ENCODE measurements at regions not wholly inside any gene's neighbourhood (a gene's known extent, or its start where the extent isn't known, plus 50 kb on each side); places are given as distances from the start of the nearest gene placed in this dataset.
"Not testable (repeated sequence)": the region's sequence is repeated elsewhere in the genome, so short reads cannot be mapped to it uniquely, and the experiment has no call there.

- no peak for DNase-seq (ENCODE audit: low read depth)
These were observed 174.3 kb downstream of the CPS1 start for GRCh38 chr2:210730672-210731071.

GRCh38 chr2:210746826-210747225 lies 190.4 kb downstream of the CPS1 start:
- DNase-seq (ENCODE audit: low read depth) = not testable (repeated sequence)

- DNase-seq (ENCODE audit: low read depth) = no peak
These were observed 196.1 kb downstream of the CPS1 start for GRCh38 chr2:210752532-210752931.

GRCh38 chr2:210753386-210753785 lies 197.0 kb downstream of the CPS1 start:
- DNase-seq (ENCODE audit: low read depth) = no peak

GRCh38 chr2:210756855-210757254 lies 200.5 kb downstream of the CPS1 start:
- peak; percentile 1 for DNase-seq (ENCODE audit: low read depth)

- no peak for DNase-seq (ENCODE audit: low read depth)
These were observed 206.5 kb downstream of the CPS1 start for GRCh38 chr2:210762604-210763588.

GRCh38 chr2:210768329-210768910 lies 212.0 kb downstream of the CPS1 start:
- no peak for DNase-seq (ENCODE audit: low read depth)

GRCh38 chr2:210776756-210777155 lies 220.4 kb downstream of the CPS1 start:
- DNase-seq (ENCODE audit: low read depth) = no peak

- DNase-seq (ENCODE audit: low read depth) = no peak
These were observed 225.8 kb downstream of the CPS1 start for GRCh38 chr2:210782222-210782621.

- DNase-seq (ENCODE audit: low read depth) = not testable (repeated sequence)
These were observed 231.4 kb downstream of the CPS1 start for GRCh38 chr2:210787831-210788230.

- DNase-seq (ENCODE audit: low read depth) = no peak
These were observed 235.6 kb downstream of the CPS1 start for GRCh38 chr2:210792000-210792399.

- DNase-seq (ENCODE audit: low read depth) = no peak
These were observed 239.1 kb downstream of the CPS1 start for GRCh38 chr2:210795506-210795905.

GRCh38 chr2:210798180-210798579 lies 241.8 kb downstream of the CPS1 start:
- no peak for DNase-seq (ENCODE audit: low read depth)

- DNase-seq (ENCODE audit: low read depth) = no peak
These were observed 258.0 kb downstream of the CPS1 start for GRCh38 chr2:210814251-210815025.

- no peak for DNase-seq (ENCODE audit: low read depth)
These were observed 260.4 kb downstream of the CPS1 start for GRCh38 chr2:210816769-210817168.

GRCh38 chr2:210818473-210818872 lies 262.1 kb downstream of the CPS1 start:
- no peak for DNase-seq (ENCODE audit: low read depth)

GRCh38 chr2:210833403-210833802 lies 277.0 kb downstream of the CPS1 start:
- no peak for DNase-seq (ENCODE audit: low read depth)

GRCh38 chr2:210839034-210839433 lies 282.6 kb downstream of the CPS1 start:
- no peak for DNase-seq (ENCODE audit: low read depth)

- no peak for DNase-seq (ENCODE audit: low read depth)
These were observed 283.1 kb downstream of the CPS1 start for GRCh38 chr2:210839450-210839849.

GRCh38 chr2:210842896-210843295 lies 286.5 kb downstream of the CPS1 start:
- no peak for DNase-seq (ENCODE audit: low read depth)

GRCh38 chr2:210844016-210844415 lies 287.6 kb downstream of the CPS1 start:
- no peak for DNase-seq (ENCODE audit: low read depth)

GRCh38 chr2:210859314-210859713 lies 302.9 kb downstream of the CPS1 start:
- DNase-seq (ENCODE audit: low read depth) = no peak

- DNase-seq (ENCODE audit: low read depth) = no peak
These were observed 303.9 kb downstream of the CPS1 start for GRCh38 chr2:210860276-210860675.

Data from stromal cell of bone marrow (primary cell).